CD4-positive, alpha-beta T cell treated with Interferon alpha-2 for 1 hour (primary cell): ENCODE measurements at regions not wholly inside any gene's neighbourhood (a gene's known extent, or its start where the extent isn't known, plus 50 kb on each side); places are given as distances from the start of the nearest gene placed in this dataset.
A peak's percentile ranks its signal among the peaks of the same experiment; 100 is the strongest.
"Not testable (repeated sequence)": the region's sequence is repeated elsewhere in the genome, so short reads cannot be mapped to it uniquely, and the experiment has no call there.

Experiments used
- DNase-seq, 2 donors: peaks; one replicate each; pipeline ENCODE4 v3.0.0-alpha.2; 2020 to 2022

- DNase-seq, result peak; percentile 59 to 68
Measured at GRCh38 chr5:1633605-1634336, 110.0 kb upstream of the LPCAT1 start.

GRCh38 chr5:1631004-1631403 lies 107.2 kb upstream of the LPCAT1 start:
- DNase-seq, result not testable (repeated sequence)

GRCh38 chr5:1626397-1626796 lies 102.6 kb upstream of the LPCAT1 start:
- DNase-seq, result not testable (repeated sequence)

GRCh38 chr5:1619531-1619930 lies 95.8 kb upstream of the LPCAT1 start:
- DNase-seq, result not testable (repeated sequence)

GRCh38 chr5:1618296-1618865 lies 94.6 kb upstream of the LPCAT1 start:
- DNase-seq, result not testable (repeated sequence)

- not testable (repeated sequence) for DNase-seq
Measured at GRCh38 chr5:1617236-1617755, 93.5 kb upstream of the LPCAT1 start.

- DNase-seq, result not testable (repeated sequence)
Measured at GRCh38 chr5:1613515-1613914, 89.8 kb upstream of the LPCAT1 start.

GRCh38 chr5:1610526-1610925 lies 86.8 kb upstream of the LPCAT1 start:
- DNase-seq, result not testable (repeated sequence)

- not testable (repeated sequence) for DNase-seq
Measured at GRCh38 chr5:1609111-1609510, 85.4 kb upstream of the LPCAT1 start.

- DNase-seq, result peak in 1 of 2 donors; percentile 23
Measured at GRCh38 chr5:1608336-1608735, 84.6 kb upstream of the LPCAT1 start.

GRCh38 chr5:1606951-1607350 lies 83.2 kb upstream of the LPCAT1 start:
- not testable (repeated sequence) for DNase-seq

- not testable (repeated sequence) for DNase-seq
Measured at GRCh38 chr5:1603916-1604315, 80.2 kb upstream of the LPCAT1 start.

GRCh38 chr5:1601565-1601964 lies 77.8 kb upstream of the LPCAT1 start:
- not testable (repeated sequence) for DNase-seq

- peak in 1 of 2 donors; percentile 12 for DNase-seq
Measured at GRCh38 chr5:1598950-1599737, 75.4 kb upstream of the LPCAT1 start.

- peak in 1 of 2 donors; percentile 15 for DNase-seq
Measured at GRCh38 chr5:1597093-1597473, 73.3 kb upstream of the LPCAT1 start.

GRCh38 chr5:1596462-1597092 lies 72.8 kb upstream of the LPCAT1 start:
- not testable (repeated sequence) for DNase-seq

- peak; percentile 84 to 87 for DNase-seq
Measured at GRCh38 chr5:1594357-1595106, 70.8 kb upstream of the LPCAT1 start.

- DNase-seq, result no peak
Measured at GRCh38 chr5:1593903-1594356, 70.2 kb upstream of the LPCAT1 start.

- not testable (repeated sequence) for DNase-seq
Measured at GRCh38 chr5:1588071-1588694, 64.4 kb upstream of the LPCAT1 start.

GRCh38 chr5:1583081-1583875 lies 59.5 kb upstream of the LPCAT1 start:
- DNase-seq, result not testable (repeated sequence)

GRCh38 chr5:1579389-1579788 lies 55.6 kb upstream of the LPCAT1 start:
- DNase-seq, result not testable (repeated sequence)
